Duodenal mucosa (tissue), 2 donors: ENCODE measurements at regions not wholly inside any gene's neighbourhood (a gene's known extent, or its start where the extent isn't known, plus 50 kb on each side); places are given as distances from the start of the nearest gene placed in this dataset.
"Not testable (repeated sequence)": the region's sequence is repeated elsewhere in the genome, so short reads cannot be mapped to it uniquely, and the experiment has no call there.

Experiments used
- H3K27ac ChIP-seq: one replicate; pipeline ENCODE4 v1.7.0; 2013; ENCODE audit warnings: low read depth, low read length
- H3K27me3 ChIP-seq, 2 donors: one replicate each; pipeline ENCODE4 v1.7.0; 2013; ENCODE audit warnings: low read length in 2 of 2, control low read depth in 1 of 2; ENCODE audit not compliant: insufficient read depth in 2 of 2, control insufficient read depth in 1 of 2
- H3K36me3 ChIP-seq, 2 donors: one replicate each; pipeline ENCODE4 v1.7.0; 2013; ENCODE audit warnings: low read length in 2 of 2, control low read depth in 1 of 2; ENCODE audit not compliant: insufficient read depth in 2 of 2, control insufficient read depth in 1 of 2
- H3K4me1 ChIP-seq, 2 donors: one replicate each; pipeline ENCODE4 v1.7.0; 2013; ENCODE audit warnings: low read length in 2 of 2, control low read depth in 1 of 2; ENCODE audit not compliant: insufficient read depth in 2 of 2, control insufficient read depth in 1 of 2
- H3K4me3 ChIP-seq, 2 donors: one replicate each; pipeline ENCODE4 v1.7.0; 2013; ENCODE audit warnings: low read length in 2 of 2, low read depth in 1 of 2
- H3K9ac ChIP-seq, 2 donors: one replicate each; pipeline ENCODE4 v1.7.0; 2013; ENCODE audit warnings: low read length in 2 of 2, low read depth in 1 of 2
- H3K9me3 ChIP-seq, 2 donors: one replicate each; pipeline ENCODE4 v1.7.0; 2013; ENCODE audit warnings: low read length in 2 of 2, control low read depth in 1 of 2; ENCODE audit not compliant: control insufficient read depth in 1 of 2

GRCh38 chr10:131830446-131831130 is 70.2 kb upstream of the PPP2R2D start:
- H3K4me1 ChIP-seq = no peaks in the 10 kb centered on the region
- H3K36me3 ChIP-seq = no peaks in the 10 kb centered on the region
- no peak overlapping the region for H3K9ac ChIP-seq
- no peak overlapping the region for H3K27ac ChIP-seq
- no peaks in the 10 kb centered on the region for H3K27me3 ChIP-seq
- no peaks in the 10 kb centered on the region for H3K9me3 ChIP-seq
- H3K4me3 ChIP-seq = no peak overlapping the region

- no peak overlapping the region for H3K4me3 ChIP-seq
- no peak overlapping the region for H3K27ac ChIP-seq
- H3K4me1 ChIP-seq = no peaks in the 10 kb centered on the region
- no peaks in the 10 kb centered on the region for H3K9me3 ChIP-seq
- no peaks in the 10 kb centered on the region for H3K36me3 ChIP-seq
- H3K9ac ChIP-seq = no peak overlapping the region
- H3K27me3 ChIP-seq = no peaks in the 10 kb centered on the region
Observed at GRCh38 chr10:131831561-131831960, 69.2 kb upstream of the PPP2R2D start.

GRCh38 chr10:131832056-131832685 is 68.6 kb upstream of the PPP2R2D start:
- no peaks in the 10 kb centered on the region for H3K27me3 ChIP-seq

DNA sequence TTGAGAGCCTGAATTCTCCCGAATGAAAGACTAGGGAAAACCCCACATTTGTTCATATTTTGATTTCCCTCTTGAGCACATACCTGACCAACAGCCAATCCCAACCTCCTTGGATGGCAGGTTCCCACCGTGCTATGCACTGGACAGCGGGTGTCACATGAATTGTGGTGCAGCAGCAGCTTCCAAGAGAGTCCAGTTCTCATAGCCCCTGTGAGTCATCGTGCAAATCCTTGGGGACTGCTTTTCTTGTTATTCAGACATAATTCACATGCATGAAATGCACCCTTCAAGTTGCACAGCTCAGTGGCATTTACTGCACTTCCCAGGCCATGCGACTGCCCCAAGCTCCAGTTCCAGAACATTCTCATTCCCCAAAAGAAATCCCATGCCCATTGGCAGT is 67.8 kb upstream of the PPP2R2D start:
- Histone ChIP-seq H3K9me3 (no peaks in the 10 kb centered on the region), H3K27me3 (no peaks in the 10 kb centered on the region), H3K36me3 (no peaks in the 10 kb centered on the region)

More at GRCh38 chr10:131832056-131832685, 68.6 kb upstream of the PPP2R2D start:
- no peaks in the 10 kb centered on the region for H3K9me3 ChIP-seq
- H3K27ac ChIP-seq = no peak overlapping the region
- H3K4me3 ChIP-seq = no peak overlapping the region
- H3K36me3 ChIP-seq = no peaks in the 10 kb centered on the region
- H3K4me1 ChIP-seq = no peaks in the 10 kb centered on the region
- H3K9ac ChIP-seq = no peak overlapping the region

DNA sequence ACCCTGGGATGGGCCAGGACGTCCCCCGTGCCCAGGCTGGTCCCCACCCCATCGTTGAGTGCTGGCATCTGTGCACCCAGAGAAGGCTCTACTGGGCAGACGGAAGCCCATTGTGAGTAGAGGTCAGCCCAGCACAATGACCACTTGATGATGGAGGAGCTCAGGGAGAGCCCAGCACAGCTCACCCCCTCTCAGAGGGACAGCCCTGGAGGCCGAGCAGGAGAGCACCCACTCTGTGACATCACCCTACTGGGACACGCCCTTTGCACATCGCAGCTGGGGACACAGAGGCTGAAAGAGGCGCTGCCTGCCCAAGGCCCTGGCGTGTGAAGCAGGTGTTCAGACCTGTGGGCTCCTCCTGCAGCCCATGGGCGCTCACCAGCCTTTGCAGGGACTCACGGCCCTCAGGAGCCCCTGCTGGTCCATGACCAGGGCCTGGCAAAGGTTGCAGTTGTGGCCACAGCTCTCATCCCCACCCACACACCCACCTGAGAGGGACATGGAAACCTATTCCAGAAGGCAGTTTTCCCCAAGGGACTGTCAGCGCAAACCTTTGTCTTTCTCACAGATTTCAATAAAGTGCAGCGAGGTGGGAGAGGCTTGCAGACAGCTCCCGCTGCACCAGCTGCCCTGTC is 67.2 kb upstream of the PPP2R2D start:
- Histone ChIP-seq H3K4me1 (no peaks in the 10 kb centered on the region), H3K9ac (no peak overlapping the region), H3K27me3 (no peaks in the 10 kb centered on the region), H3K27ac (no peak overlapping the region), H3K9me3 (no peaks in the 10 kb centered on the region), H3K36me3 (no peaks in the 10 kb centered on the region), H3K4me3 (no peak overlapping the region)

More for the DNA sequence above, 67.8 kb upstream of the PPP2R2D start:
- Histone ChIP-seq H3K27ac (no peak overlapping the region), H3K4me1 (no peaks in the 10 kb centered on the region), H3K4me3 (no peak overlapping the region), H3K9ac (no peak overlapping the region)

DNA sequence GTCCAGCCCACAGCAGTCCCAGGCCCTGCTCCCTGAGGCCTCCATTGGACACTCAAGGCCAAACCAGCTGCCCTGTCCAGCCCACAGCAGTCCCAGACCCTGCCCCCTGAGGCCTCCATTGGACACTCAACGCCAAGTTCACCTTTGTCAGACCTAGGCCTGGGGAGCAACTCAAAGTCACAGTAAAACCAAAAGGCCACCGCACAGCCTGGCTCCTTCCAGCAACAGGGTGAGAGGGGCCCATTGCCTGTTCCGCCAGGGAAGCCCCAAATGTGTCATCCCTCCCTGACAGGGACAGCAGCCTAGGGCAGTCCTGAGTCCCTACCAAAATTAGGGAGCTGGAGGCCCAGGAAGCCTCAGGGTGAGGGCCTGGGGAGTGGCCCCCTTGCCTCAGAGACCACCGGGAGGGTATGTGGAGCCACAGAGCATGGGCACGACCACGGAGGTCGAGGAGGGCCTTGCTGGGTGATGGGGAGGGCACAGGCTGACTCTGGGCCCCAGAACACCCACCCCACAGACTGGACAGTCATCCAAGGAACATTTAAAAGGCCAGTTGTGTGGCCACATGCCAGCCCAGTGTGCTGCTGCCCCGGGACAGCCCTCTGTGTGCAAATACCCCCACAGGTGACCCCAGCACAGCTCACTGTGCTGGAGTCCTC is 66.5 kb upstream of the PPP2R2D start:
- Histone ChIP-seq H3K27ac (no peak overlapping the region), H3K9ac (no peak overlapping the region), H3K27me3 (no peaks in the 10 kb centered on the region), H3K36me3 (no peaks in the 10 kb centered on the region), H3K9me3 (no peaks in the 10 kb centered on the region), H3K4me3 (no peak overlapping the region), H3K4me1 (no peaks in the 10 kb centered on the region)

DNA sequence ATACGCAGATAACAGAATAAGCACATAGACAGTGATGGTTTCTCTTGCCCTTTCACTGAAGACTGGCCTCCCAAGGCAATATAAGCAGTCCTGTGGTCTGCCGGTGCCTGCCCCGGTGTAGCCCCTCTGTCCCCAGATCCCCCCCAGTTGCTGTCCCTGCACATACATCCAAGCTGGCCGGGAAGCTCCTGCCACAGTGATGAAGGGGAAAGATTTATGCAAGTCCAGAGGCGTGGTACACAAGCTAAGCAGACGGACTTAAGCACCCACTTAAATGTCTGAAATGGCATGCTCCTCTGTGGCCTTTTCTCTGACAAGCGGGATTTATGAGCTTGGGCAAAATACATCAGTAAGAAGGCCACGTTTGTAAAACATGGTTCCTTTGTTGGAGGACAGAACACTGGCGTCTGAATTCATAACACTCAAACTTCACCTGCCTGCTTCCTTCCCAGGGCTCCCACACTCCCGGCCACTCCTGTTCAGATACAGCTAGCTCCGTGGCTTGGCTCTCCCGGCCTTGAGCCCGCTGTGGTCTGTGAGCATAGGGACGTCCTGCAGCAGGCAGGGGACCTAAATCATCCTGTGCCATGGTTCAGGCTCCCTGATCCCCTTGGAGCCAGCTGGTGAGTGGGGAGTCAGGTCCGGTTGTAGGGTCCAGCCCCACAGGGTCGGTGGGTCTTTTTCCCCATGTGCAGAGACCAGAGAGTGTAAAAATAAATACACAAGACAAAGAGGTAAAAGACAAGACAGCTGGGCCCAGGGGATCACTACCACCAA is 61.7 kb upstream of the PPP2R2D start:
- Histone ChIP-seq H3K27ac (no peak overlapping the region), H3K27me3 (no peaks in the 10 kb centered on the region), H3K9me3 (no peaks in the 10 kb centered on the region), H3K9ac (no peak overlapping the region), H3K4me1 (no peaks in the 10 kb centered on the region), H3K36me3 (no peaks in the 10 kb centered on the region), H3K4me3 (no peak overlapping the region)

DNA sequence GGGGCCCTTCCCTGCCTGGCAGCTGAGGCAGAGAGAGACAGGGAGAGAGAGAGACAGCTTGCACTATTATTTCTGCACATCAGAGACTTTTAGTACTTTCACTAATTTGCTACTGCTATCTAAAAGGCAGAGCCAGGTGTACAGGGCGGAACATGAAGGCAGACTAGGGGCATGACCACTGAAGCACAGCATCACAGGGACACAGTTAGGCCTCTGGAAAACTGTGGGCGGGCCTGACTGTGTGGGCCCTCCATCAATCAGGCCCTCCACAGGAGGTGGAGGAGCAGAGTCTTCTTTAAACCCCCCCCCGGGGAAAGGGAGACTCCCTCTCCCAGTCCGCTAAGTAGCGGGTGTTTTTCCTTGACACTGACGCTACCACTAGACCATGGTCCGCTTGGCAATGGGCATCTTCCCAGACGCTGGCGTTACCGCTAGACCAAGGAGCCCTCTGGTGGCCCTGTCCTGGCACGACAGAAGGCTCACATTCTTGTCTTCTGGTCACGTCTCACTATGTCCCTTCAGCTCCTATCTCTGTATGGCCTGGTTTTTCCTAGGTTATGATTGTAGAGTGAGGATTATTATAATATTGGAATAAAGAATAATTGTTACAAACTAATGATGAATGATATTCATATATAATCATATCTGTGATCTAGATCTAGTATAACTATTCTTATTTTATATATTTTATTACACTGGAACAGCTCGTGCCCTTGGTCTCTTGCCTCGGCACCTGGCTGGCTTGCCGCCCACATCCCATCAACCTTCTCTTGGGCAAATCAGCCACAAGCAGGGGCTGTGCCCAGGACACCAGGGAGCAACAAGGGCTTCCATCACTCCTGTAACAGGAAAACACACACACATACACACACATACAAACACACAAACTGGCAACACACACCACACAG is 60.7 kb upstream of the PPP2R2D start:
- not testable (repeated sequence) for H3K9me3 ChIP-seq, H3K27me3 ChIP-seq, H3K36me3 ChIP-seq, H3K4me1 ChIP-seq, H3K27ac ChIP-seq, H3K4me3 ChIP-seq, H3K9ac ChIP-seq

- Histone ChIP-seq H3K27me3 (no peaks in the 10 kb centered on the region), H3K9me3 (no peaks in the 10 kb centered on the region), H3K27ac (no peak overlapping the region), H3K4me1 (no peaks in the 10 kb centered on the region), H3K36me3 (no peaks in the 10 kb centered on the region), H3K4me3 (no peak overlapping the region), H3K9ac (no peak overlapping the region)
Observed at GRCh38 chr10:131840788-131841118, 60.1 kb upstream of the PPP2R2D start.
